Liver (tissue), 3 donors: ENCODE measurements at regions not wholly inside any gene's neighbourhood (a gene's known extent, or its start where the extent isn't known, plus 50 kb on each side); places are given as distances from the start of the nearest gene placed in this dataset.

Experiments
- SP1 ChIP-seq: IDR thresholded peaks from 2 replicates; pipeline ENCODE4 v1.6.1; 2018; ENCODE audit warnings: antibody characterized with exemption, mild to moderate bottlenecking
- YY1 ChIP-seq: IDR thresholded peaks from 2 replicates; pipeline ENCODE4 v1.6.1; 2016; ENCODE audit warnings: antibody characterized with exemption, mild to moderate bottlenecking
- TF ChIP-seq, protein P1 (sequence below): fragments of 150-350 bp; IDR thresholded peaks from 2 replicates; pipeline ENCODE4 v1.5.1; 2017; ENCODE audit warnings: improper control_type of control experiment, low read depth, low read length; ENCODE audit not compliant: missing input control
- TF ChIP-seq, protein P2 (sequence below): IDR thresholded peaks from 2 replicates; pipeline ENCODE4 v1.6.1; 2016; ENCODE audit warnings: antibody characterized with exemption, mild to moderate bottlenecking
- donor health status: healthy.
- donor health status: healthy.

- TF ChIP-seq, protein P1, sequence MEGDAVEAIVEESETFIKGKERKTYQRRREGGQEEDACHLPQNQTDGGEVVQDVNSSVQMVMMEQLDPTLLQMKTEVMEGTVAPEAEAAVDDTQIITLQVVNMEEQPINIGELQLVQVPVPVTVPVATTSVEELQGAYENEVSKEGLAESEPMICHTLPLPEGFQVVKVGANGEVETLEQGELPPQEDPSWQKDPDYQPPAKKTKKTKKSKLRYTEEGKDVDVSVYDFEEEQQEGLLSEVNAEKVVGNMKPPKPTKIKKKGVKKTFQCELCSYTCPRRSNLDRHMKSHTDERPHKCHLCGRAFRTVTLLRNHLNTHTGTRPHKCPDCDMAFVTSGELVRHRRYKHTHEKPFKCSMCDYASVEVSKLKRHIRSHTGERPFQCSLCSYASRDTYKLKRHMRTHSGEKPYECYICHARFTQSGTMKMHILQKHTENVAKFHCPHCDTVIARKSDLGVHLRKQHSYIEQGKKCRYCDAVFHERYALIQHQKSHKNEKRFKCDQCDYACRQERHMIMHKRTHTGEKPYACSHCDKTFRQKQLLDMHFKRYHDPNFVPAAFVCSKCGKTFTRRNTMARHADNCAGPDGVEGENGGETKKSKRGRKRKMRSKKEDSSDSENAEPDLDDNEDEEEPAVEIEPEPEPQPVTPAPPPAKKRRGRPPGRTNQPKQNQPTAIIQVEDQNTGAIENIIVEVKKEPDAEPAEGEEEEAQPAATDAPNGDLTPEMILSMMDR, result no peak
- TF ChIP-seq, protein P2, sequence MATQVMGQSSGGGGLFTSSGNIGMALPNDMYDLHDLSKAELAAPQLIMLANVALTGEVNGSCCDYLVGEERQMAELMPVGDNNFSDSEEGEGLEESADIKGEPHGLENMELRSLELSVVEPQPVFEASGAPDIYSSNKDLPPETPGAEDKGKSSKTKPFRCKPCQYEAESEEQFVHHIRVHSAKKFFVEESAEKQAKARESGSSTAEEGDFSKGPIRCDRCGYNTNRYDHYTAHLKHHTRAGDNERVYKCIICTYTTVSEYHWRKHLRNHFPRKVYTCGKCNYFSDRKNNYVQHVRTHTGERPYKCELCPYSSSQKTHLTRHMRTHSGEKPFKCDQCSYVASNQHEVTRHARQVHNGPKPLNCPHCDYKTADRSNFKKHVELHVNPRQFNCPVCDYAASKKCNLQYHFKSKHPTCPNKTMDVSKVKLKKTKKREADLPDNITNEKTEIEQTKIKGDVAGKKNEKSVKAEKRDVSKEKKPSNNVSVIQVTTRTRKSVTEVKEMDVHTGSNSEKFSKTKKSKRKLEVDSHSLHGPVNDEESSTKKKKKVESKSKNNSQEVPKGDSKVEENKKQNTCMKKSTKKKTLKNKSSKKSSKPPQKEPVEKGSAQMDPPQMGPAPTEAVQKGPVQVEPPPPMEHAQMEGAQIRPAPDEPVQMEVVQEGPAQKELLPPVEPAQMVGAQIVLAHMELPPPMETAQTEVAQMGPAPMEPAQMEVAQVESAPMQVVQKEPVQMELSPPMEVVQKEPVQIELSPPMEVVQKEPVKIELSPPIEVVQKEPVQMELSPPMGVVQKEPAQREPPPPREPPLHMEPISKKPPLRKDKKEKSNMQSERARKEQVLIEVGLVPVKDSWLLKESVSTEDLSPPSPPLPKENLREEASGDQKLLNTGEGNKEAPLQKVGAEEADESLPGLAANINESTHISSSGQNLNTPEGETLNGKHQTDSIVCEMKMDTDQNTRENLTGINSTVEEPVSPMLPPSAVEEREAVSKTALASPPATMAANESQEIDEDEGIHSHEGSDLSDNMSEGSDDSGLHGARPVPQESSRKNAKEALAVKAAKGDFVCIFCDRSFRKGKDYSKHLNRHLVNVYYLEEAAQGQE, result no peak
- no peak for TF ChIP-seq SP1
- TF ChIP-seq YY1, result no peak
These were observed 301.6 kb upstream of the DDX53 start for GRCh38 chrX:22698151-22698550.
